PC-9 (cell line): ENCODE measurements at regions not wholly inside any gene's neighbourhood (a gene's known extent, or its start where the extent isn't known, plus 50 kb on each side); places are given as distances from the start of the nearest gene placed in this dataset.

Source experiments
- BruUV-seq: library from RNA; stranded (reverse); fragments of 400-500 nt; replicated peaks from 2 replicates; lab custom pipeline; 2021; lab: Mats Ljungman, UMichigan
- CTCF ChIA-PET: fragments of 300-600 bp; sonication (Branson Sonifier 250); formaldehyde crosslinking; loops from one replicate; lab custom pipeline; 2022; ENCODE audit warnings: antibody characterized with exemption; lab: Charles Lee
- POLR2A ChIA-PET: fragments of 300-600 bp; sonication (Branson Sonifier 250); formaldehyde crosslinking; loops from one replicate; lab custom pipeline; 2022; ENCODE audit warnings: antibody characterized with exemption; ENCODE audit not compliant: unreplicated experiment; lab: Charles Lee
- DNase-seq, 2 experiments: peaks; one replicate each; pipeline versions ENCODE4 v3.0.0 to v3.0.0-alpha.2; 2015 to 2022; ENCODE audit warnings: mixed read lengths in 1 of 2
- H2AFZ ChIP-seq: fragments of 200-600 bp; sonication (generic); 2 replicates; pipeline ENCODE4 v1.8.1; 2017; ENCODE audit warnings: antibody characterized with exemption
- H3F3A ChIP-seq: fragments of 200-600 bp; sonication (generic); 2 replicates; pipeline ENCODE4 v1.8.1; 2017; ENCODE audit warnings: antibody characterized with exemption, mild to moderate bottlenecking, low read depth; ENCODE audit not compliant: insufficient read depth
- H3K27ac ChIP-seq: fragments of 200-600 bp; sonication (generic); 2 replicates; pipeline ENCODE4 v1.6.1; 2016; ENCODE audit warnings: mixed run types
- H3K27me3 ChIP-seq: fragments of 200-600 bp; sonication (generic); 2 replicates; pipeline ENCODE4 v1.6.1; 2016; ENCODE audit warnings: low read depth, mixed run types; ENCODE audit not compliant: insufficient read depth
- H3K36me3 ChIP-seq: fragments of 200-600 bp; sonication (generic); 2 replicates; pipeline ENCODE4 v1.6.1; 2016; ENCODE audit warnings: low read depth, mixed run types
- H3K4me1 ChIP-seq: fragments of 200-600 bp; sonication (generic); replicated peaks from 2 replicates; pipeline ENCODE4 v1.6.1; 2016; ENCODE audit warnings: mixed run types; ENCODE audit not compliant: insufficient read depth
- H3K4me2 ChIP-seq: fragments of 200-600 bp; sonication (generic); 2 replicates; pipeline ENCODE4 v1.6.1; 2017; ENCODE audit warnings: mixed run types
- H3K4me3 ChIP-seq: fragments of 200-600 bp; sonication (generic); 2 replicates; pipeline ENCODE4 v1.6.1; 2016; ENCODE audit warnings: mixed run types
- H3K79me2 ChIP-seq: fragments of 200-600 bp; sonication (generic); 2 replicates; pipeline ENCODE4 v1.6.1; 2017; ENCODE audit warnings: low read depth, mixed run types
- H3K9me2 ChIP-seq: fragments of 200-600 bp; sonication (generic); 2 replicates; pipeline ENCODE4 v1.8.1; 2017; ENCODE audit warnings: mild to moderate bottlenecking; ENCODE audit not compliant: insufficient read depth
- H3K9me3 ChIP-seq: fragments of 200-600 bp; sonication (generic); 2 replicates; pipeline ENCODE4 v1.8.1; 2016; ENCODE audit warnings: low read depth; ENCODE audit not compliant: insufficient read depth
- H4K20me1 ChIP-seq: fragments of 200-600 bp; sonication (generic); 2 replicates; pipeline ENCODE4 v1.8.1; 2017; ENCODE audit not compliant: insufficient read depth
- CTCF ChIP-seq: fragments of 200-600 bp; sonication (generic); conservative IDR thresholded peaks from 2 replicates; pipeline ENCODE4 v1.6.1; 2017; ENCODE audit warnings: mixed run types, antibody characterized with exemption, mild to moderate bottlenecking, moderate library complexity
- EZH2 ChIP-seq: fragments of 200-600 bp; sonication (generic); IDR thresholded peaks from 2 replicates; pipeline ENCODE4 v1.8.0; 2017; ENCODE audit warnings: antibody characterized with exemption, low read depth
- intact Hi-C: fragments of 100-400 bp; cut with micrococcal nuclease; formaldehyde crosslinking; loops from one replicate; pipeline ENCODE4 v1.10.0; 2022; ENCODE audit not compliant: unreplicated experiment

GRCh38 chr11:36746886-36747710 is 149.1 kb upstream of the RAG2 start:
- H3K4me1 ChIP-seq: no peaks in the 10 kb centered on the region
- ChIA-PET CTCF (interaction anchor here (0.5 to 2.2 kb wide), 6 partner anchors 10 to 183 kb away, joined by 3 to 11 read pairs (median 6); no protein-coding TSS in a partner anchor), POLR2A (no interaction called here)
- no peak overlapping the region for H3K4me3 ChIP-seq
- no peaks in the 10 kb centered on the region for H4K20me1 ChIP-seq
- H2AFZ ChIP-seq: no peak overlapping the region
- no peaks in the 10 kb centered on the region for H3K9me2 ChIP-seq
- peaks cover 15% of the 10 kb centered on the region for H3K27me3 ChIP-seq
- intact Hi-C loops: loop anchor here (1.0 to 5.0 kb wide), 4 partner anchors 45 to 455 kb away; partner anchors contain the start of gene RAG1
- no peaks in the 10 kb centered on the region for H3F3A ChIP-seq
- H3K36me3 ChIP-seq: no peaks in the 10 kb centered on the region
- BruUV-seq: no TSS peak
- TF ChIP-seq EZH2 (no peak), CTCF (peak; percentile 98)
- H3K79me2 ChIP-seq: no peaks in the 10 kb centered on the region
- H3K9me3 ChIP-seq: no peaks in the 10 kb centered on the region
- no peak overlapping the region for H3K27ac ChIP-seq
- H3K4me2 ChIP-seq: no peak overlapping the region
- DNase-seq: peak; percentile 70 to 79

- Histone ChIP-seq H3K27me3 (peaks cover 6% of the 10 kb centered on the region; the same call in 1 of the 2 replicates), H3K9me3 (no peaks in the 10 kb centered on the region), H3K36me3 (no peaks in the 10 kb centered on the region), H3K79me2 (no peaks in the 10 kb centered on the region), H4K20me1 (no peaks in the 10 kb centered on the region), H3F3A (no peaks in the 10 kb centered on the region), H3K4me3 (no peak overlapping the region), H3K27ac (no peak overlapping the region), H3K4me2 (no peak overlapping the region), H3K4me1 (no peaks in the 10 kb centered on the region), H3K9me2 (no peaks in the 10 kb centered on the region), H2AFZ (no peak overlapping the region)
- BruUV-seq: no TSS peak
- CTCF ChIA-PET: interaction anchor here (0.7 kb wide), 1 partner anchor 182 kb away, joined by 3 read pairs; no protein-coding TSS in a partner anchor
- peak; percentile 30 to 39 for DNase-seq
- intact Hi-C loops: loop anchor here (5.0 kb wide), 1 partner anchor 452 kb away; no protein-coding TSS in a partner anchor
- POLR2A ChIA-PET: no interaction called here
- no peak for TF ChIP-seq EZH2
- peak; percentile 77 for TF ChIP-seq CTCF
Observed at GRCh38 chr11:36744375-36745168, 146.5 kb upstream of the RAG2 start.

GRCh38 chr11:36743039-36743438 is 145.0 kb upstream of the RAG2 start:
- no peak overlapping the region for H3K4me3 ChIP-seq
- H3K79me2 ChIP-seq: no peaks in the 10 kb centered on the region
- no peaks in the 10 kb centered on the region for H3K9me3 ChIP-seq
- intact Hi-C loops: no loop called here
- no peaks in the 10 kb centered on the region for H3K27me3 ChIP-seq
- H3K4me2 ChIP-seq: no peak overlapping the region
- H3K9me2 ChIP-seq: no peaks in the 10 kb centered on the region
- no peaks in the 10 kb centered on the region for H3K36me3 ChIP-seq
- DNase-seq: no peak
- POLR2A ChIA-PET: interaction anchor here (0.7 kb wide), 1 partner anchor 320 kb away, joined by 9 read pairs; no protein-coding TSS in a partner anchor
- H4K20me1 ChIP-seq: no peaks in the 10 kb centered on the region
- H3K4me1 ChIP-seq: no peaks in the 10 kb centered on the region
- H3F3A ChIP-seq: no peaks in the 10 kb centered on the region
- no peak overlapping the region for H2AFZ ChIP-seq
- CTCF ChIA-PET: no interaction called here
- H3K27ac ChIP-seq: no peak overlapping the region
- no TSS peak for BruUV-seq
- TF ChIP-seq CTCF (no peak), EZH2 (no peak)
